ENCODE measurements at regions not wholly inside any gene's neighbourhood (a gene's known extent, or its start where the extent isn't known, plus 50 kb on each side); places are given as distances from the start of the nearest gene placed in this dataset.

DNA sequence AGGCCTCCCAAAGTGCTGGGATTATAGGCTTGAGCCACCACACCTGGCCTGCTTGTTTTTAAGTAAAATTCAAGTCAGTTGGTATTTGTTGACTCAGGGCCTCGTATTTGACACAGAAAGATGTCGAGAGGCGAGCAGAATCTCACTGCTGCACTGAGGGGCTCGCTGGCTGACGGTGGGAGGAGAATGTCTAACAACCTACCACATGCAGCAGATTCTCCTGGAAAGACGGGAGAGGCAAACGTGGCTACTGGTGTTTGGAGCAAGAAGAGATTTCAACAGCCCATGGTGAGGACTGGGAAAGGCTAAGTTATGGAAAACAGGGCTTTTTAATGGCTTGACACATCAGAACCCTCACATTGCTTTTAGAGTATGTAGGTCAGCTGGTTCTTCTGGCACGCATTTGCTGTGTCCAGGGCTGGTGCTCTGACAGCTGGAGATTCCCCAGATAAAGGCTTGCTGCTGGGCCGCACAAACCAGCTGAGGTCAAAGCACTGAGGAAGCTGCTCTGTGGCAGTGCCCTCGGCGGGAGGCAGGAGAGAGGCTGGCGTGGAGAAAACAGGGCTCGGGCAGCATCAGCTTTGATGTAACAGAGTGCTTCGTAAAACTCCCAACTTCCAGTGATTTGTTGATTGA lies 84.2 kb upstream of the FRMD1 start:
- Histone ChIP-seq H3K36me3 (ENCODE audit: insufficient read depth in 1 of 2, low read depth in 1 of 2) (no peaks in the 10 kb centered on the region), H3K4me1 (no peaks in the 10 kb centered on the region), H3K4me3 (no peak overlapping the region), H3K27ac (no peak overlapping the region), H3K27me3 (ENCODE audit: insufficient read depth in 3 of 3, low read length in 2 of 3) (peaks cover 0 to 11% (median 1%) of the 10 kb centered on the region in 3 donors), H3K9me3 (no peaks in the 10 kb centered on the region)
- DNase-seq (no peak), ATAC-seq (peak in 1 of 4 donors; percentile 27)
- intact Hi-C loops (cut with DNase I), result no loop called here
- 49 to 60% (median 55%) methylated on average over 14 of the region's 14 CpGs for WGBS, 3 donors
- TF ChIP-seq, protein P1, sequence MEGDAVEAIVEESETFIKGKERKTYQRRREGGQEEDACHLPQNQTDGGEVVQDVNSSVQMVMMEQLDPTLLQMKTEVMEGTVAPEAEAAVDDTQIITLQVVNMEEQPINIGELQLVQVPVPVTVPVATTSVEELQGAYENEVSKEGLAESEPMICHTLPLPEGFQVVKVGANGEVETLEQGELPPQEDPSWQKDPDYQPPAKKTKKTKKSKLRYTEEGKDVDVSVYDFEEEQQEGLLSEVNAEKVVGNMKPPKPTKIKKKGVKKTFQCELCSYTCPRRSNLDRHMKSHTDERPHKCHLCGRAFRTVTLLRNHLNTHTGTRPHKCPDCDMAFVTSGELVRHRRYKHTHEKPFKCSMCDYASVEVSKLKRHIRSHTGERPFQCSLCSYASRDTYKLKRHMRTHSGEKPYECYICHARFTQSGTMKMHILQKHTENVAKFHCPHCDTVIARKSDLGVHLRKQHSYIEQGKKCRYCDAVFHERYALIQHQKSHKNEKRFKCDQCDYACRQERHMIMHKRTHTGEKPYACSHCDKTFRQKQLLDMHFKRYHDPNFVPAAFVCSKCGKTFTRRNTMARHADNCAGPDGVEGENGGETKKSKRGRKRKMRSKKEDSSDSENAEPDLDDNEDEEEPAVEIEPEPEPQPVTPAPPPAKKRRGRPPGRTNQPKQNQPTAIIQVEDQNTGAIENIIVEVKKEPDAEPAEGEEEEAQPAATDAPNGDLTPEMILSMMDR (IDR thresholded peaks at IDR 0.05), result no peak

DNA sequence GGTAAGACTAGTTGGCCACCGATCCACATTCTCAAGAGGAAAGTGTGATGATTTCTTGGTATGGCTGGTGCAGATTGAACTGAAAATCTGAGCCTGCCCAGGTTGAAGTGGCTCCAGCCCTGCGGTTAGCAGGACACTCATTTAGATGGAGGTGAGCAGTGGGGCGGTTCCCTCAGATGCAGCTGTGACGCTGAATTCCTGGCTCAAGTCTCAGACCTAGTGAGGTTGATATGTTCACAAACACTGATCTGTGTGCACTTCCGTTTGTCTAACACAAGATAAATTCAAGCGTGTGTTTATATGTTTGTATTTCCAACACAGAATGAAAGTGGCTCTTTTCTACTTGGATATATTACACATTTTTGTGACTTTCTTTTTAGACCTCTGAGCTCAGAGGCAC lies 83.4 kb upstream of the FRMD1 start:
- Histone ChIP-seq H3K27ac (no peak overlapping the region), H3K36me3 (ENCODE audit: insufficient read depth in 1 of 2, low read depth in 1 of 2) (no peaks in the 10 kb centered on the region), H3K9me3 (no peaks in the 10 kb centered on the region), H3K27me3 (ENCODE audit: insufficient read depth in 3 of 3, low read length in 2 of 3) (peaks cover 0 to 16% (median 2%) of the 10 kb centered on the region in 3 donors), H3K4me3 (no peak overlapping the region), H3K4me1 (no peaks in the 10 kb centered on the region)
- TF ChIP-seq, protein P1 (IDR thresholded peaks at IDR 0.05), result no peak
- intact Hi-C loops (cut with DNase I), result no loop called here
- no peak for DNase-seq
- WGBS, 3 donors, result 91 to 93% (median 93%) methylated on average over 6 of the region's 6 CpGs
- no peak for ATAC-seq

DNA sequence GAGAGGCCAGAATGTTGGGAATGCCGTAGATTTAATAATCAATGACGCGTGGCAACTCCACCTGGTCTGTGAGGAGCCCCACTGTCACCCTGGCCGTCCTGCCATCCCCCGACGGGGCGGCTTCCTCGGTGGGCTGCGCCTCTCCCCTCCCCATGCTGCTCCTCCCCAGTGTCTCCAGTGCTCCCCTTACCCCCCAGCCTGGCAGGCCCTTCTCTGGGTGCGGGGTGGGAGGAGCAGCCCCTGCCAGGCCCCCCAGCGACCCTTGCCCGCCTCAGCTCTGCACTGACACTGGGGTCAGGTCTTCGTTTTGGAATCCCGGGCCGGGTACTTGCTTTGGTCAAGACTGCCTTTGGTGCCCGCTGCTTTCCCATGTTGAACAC lies 82.3 kb upstream of the FRMD1 start:
- TF ChIP-seq, protein P1 (IDR thresholded peaks at IDR 0.05), result no peak
- H3K27me3 ChIP-seq (ENCODE audit: insufficient read depth in 3 of 3, low read length in 2 of 3), result peaks cover 0 to 24% (median 2%) of the 10 kb centered on the region in 3 donors
- DNase-seq (no peak), ATAC-seq (no peak)
- no peaks in the 10 kb centered on the region for H3K4me1 ChIP-seq
- H3K36me3 ChIP-seq (ENCODE audit: insufficient read depth in 1 of 2, low read depth in 1 of 2), result no peaks in the 10 kb centered on the region
- H3K4me3 ChIP-seq, result no peak overlapping the region
- no peaks in the 10 kb centered on the region for H3K9me3 ChIP-seq
- intact Hi-C loops (cut with DNase I), result no loop called here
- WGBS, 3 donors, result 96 to 98% (median 96%) methylated on average over 16 of the region's 16 CpGs
- no peak overlapping the region for H3K27ac ChIP-seq

DNA sequence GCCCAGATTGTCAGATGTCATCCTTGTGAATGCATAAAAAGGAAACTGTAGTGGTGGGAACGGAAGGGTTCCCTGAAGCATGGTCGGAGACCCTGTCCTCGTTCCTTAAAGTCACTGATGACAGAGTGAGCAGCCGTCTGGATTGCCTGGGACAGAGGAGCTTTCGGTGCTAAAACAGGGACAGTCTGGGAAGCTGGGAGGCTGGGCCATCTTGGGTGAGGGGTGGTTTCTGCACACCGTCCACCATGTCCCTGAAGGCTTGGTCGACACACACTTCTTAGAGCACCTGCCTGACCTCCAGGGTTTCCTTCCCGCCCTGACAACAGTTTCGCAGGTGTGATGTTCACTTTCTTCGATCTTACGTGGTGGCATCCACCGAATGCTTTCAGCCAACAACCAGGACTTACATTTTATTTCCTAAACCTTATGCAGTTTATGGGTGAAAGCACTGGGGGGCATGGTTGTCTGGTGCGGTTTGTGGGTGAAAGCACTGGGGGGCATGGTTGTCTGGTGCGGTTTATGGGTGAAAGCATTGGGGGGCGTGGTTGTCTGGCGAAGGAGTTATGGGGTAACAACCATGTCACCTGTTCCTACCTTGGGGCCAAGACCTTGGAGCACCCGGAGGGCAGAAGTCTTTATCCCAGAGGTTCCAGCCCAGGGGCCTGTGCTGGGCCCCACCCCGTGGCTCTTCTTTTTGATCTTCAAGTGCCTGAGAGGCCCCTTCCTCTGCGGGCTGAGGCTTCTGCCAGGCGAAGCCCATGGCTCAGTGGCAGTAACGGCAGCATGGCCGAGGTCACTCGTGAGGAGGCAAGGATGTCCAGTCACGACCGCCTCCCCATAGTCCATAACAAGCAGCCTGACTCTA lies 81.7 kb upstream of the FRMD1 start:
- peaks cover 0 to 24% (median 2%) of the 10 kb centered on the region in 3 donors for H3K27me3 ChIP-seq (ENCODE audit: insufficient read depth in 3 of 3, low read length in 2 of 3)
- H3K27ac ChIP-seq, result no peak overlapping the region
- no peaks in the 10 kb centered on the region for H3K4me1 ChIP-seq
- TF ChIP-seq, protein P1 (IDR thresholded peaks at IDR 0.05), result no peak
- 95 to 96% (median 96%) methylated on average over 25 of the region's 25 CpGs for WGBS, 3 donors
- ATAC-seq (no peak), DNase-seq (no peak)
- no peaks in the 10 kb centered on the region for H3K36me3 ChIP-seq (ENCODE audit: insufficient read depth in 1 of 2, low read depth in 1 of 2)
- intact Hi-C loops (cut with DNase I), result no loop called here
- H3K4me3 ChIP-seq, result no peak overlapping the region
- H3K9me3 ChIP-seq, result no peaks in the 10 kb centered on the region
